ENCODE measurements at regions not wholly inside any gene's neighbourhood (a gene's known extent, or its start where the extent isn't known, plus 50 kb on each side); places are given as distances from the start of the nearest gene placed in this dataset.
"Not testable (repeated sequence)": the region's sequence is repeated elsewhere in the genome, so short reads cannot be mapped to it uniquely, and the experiment has no call there.

GRCh38 chr15:93345981-93346380 is 257.0 kb upstream of the RGMA start:
- H3K27ac ChIP-seq, result no peak overlapping the region
- TF ChIP-seq, protein P1, sequence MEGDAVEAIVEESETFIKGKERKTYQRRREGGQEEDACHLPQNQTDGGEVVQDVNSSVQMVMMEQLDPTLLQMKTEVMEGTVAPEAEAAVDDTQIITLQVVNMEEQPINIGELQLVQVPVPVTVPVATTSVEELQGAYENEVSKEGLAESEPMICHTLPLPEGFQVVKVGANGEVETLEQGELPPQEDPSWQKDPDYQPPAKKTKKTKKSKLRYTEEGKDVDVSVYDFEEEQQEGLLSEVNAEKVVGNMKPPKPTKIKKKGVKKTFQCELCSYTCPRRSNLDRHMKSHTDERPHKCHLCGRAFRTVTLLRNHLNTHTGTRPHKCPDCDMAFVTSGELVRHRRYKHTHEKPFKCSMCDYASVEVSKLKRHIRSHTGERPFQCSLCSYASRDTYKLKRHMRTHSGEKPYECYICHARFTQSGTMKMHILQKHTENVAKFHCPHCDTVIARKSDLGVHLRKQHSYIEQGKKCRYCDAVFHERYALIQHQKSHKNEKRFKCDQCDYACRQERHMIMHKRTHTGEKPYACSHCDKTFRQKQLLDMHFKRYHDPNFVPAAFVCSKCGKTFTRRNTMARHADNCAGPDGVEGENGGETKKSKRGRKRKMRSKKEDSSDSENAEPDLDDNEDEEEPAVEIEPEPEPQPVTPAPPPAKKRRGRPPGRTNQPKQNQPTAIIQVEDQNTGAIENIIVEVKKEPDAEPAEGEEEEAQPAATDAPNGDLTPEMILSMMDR (conservative IDR thresholded peaks at IDR 0.05), result no peak
- TF ChIP-seq ZFX (IDR thresholded peaks at IDR 0.05), result no peak

DNA sequence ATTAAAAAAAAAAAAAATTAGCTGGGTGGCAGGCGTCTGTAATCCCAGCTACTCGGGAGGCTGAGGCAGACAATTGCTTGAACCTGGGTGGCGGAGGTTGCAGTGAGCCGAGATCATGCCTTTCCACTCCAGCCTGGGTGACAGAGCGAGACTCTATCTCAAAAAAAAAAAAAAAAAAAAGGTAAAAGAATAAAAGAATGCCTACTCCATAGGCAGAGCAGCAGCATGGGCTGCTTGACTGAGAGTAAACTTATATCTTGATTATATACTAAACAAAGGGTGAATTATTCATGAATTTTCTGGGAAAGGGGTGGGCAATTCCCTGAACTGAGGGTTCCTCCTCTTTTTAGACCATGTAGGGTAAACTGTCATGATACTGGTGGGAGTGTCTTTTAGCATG is 254.4 kb upstream of the RGMA start:
- not testable (repeated sequence) for H3K27ac ChIP-seq

DNA sequence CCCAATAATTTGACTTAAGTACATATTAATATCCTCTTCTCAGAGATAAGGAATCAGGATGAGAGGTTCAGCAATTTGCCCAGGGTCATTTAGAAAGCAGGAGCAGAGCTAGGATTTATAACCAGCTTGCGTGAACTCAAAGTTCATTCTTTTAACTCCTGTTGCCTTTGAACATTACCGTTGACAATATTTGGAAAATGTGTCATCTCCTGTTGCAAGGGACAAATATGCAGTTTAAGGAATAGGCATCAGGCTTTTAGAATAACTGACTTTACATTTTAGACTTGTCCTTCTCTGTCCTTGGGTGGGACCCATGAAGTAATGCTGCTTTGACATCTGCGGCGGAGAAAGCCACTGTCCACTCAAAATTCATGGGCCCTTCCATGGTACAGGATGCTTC is 252.2 kb upstream of the RGMA start:
- TF ChIP-seq, protein P1 (conservative IDR thresholded peaks at IDR 0.05), result no peak
- no peak overlapping the region for H3K27ac ChIP-seq

- no peak overlapping the region for H3K27ac ChIP-seq
- TF ChIP-seq ZFX (IDR thresholded peaks at IDR 0.05), result no peak
- TF ChIP-seq, protein P1 (conservative IDR thresholded peaks at IDR 0.05), result no peak
These were observed 251.4 kb upstream of the RGMA start for GRCh38 chr15:93340406-93340805.

DNA sequence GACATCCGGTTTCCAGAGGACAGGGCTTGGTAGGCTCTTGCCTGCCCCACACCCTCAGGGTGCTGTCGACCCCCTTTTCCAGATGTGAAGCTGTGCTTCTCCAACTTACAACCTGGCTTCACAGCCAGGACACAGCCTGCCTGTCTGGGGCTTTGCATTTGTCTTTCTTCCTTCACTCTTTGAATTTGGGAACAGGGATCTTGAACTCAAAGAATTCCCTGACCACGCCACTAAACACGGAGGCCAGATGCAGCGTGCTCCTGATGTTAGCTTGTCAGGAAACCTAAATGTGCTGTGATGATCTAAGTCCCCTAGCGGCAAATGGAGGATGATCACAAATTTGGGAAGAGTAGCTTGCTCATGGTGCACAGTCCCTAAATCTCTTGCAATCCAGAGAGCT is 244.8 kb upstream of the RGMA start:
- TF ChIP-seq ZFX (IDR thresholded peaks at IDR 0.05), result no peak
- TF ChIP-seq, protein P1 (conservative IDR thresholded peaks at IDR 0.05), result peak; percentile 45

GRCh38 chr15:93333126-93333525 is 244.1 kb upstream of the RGMA start:
- H3K27ac ChIP-seq, result not testable (repeated sequence)

More for the DNA sequence above, 244.8 kb upstream of the RGMA start:
- H3K27ac ChIP-seq, result no peak overlapping the region

DNA sequence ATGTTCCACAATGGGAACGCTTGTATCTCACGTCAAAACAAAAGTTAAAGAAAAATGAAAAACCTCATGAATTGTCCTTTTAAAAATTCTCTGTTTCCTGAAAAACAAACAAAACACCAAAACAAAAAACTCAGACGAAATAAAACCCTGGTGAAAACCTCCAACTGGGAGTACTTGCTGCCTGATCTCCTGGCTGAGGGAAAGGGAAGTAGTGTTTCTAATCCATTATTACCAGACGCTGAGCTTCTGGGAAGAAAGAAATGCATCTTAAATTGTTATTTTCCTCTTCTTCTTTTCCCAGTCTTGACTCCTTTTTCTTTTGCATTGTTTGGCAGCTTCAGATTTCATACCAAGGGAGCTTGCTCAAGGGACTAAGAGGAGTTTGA is 243.2 kb upstream of the RGMA start:
- H3K27ac ChIP-seq, result no peak overlapping the region
- no peak for TF ChIP-seq ZFX (IDR thresholded peaks at IDR 0.05)
- TF ChIP-seq, protein P1 (conservative IDR thresholded peaks at IDR 0.05), result no peak

DNA sequence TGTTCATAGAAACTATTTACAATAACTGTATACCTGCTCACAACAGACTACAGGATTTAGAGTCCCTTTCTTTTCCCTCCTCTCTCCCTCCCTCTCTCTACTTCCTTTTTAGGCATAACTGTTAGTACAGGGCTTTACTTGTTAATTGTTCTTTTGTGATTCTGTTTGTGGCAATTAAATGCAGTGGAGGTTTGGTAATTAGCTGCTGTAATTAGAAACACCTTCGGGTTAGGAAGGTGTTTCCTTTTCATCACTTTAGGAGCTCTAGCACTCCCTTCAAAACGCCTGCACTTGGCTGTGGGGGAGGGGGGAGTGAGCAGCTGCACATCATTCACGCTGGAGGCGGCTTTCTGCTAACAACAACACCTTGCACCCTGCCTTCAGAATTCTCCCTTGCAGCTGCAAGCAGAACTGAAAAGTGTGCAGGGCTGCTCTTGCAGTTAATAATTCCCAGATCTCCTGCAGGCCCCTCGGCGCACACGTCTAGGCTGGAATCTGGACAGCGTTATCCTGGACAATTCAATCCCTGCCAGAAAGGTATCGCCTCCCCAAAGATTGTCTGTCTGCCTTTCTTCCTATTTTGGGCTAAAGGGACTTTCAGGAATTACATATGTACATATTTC is 242.6 kb upstream of the RGMA start:
- TF ChIP-seq, protein P1 (conservative IDR thresholded peaks at IDR 0.05), result no peak
- H3K27ac ChIP-seq, result no peak overlapping the region

All from C4-2B (cell line).